ENCODE measurements at regions not wholly inside any gene's neighbourhood (a gene's known extent, or its start where the extent isn't known, plus 50 kb on each side); places are given as distances from the start of the nearest gene placed in this dataset.

GRCh38 chr4:4642496-4643000, 100.7 kb upstream of the STX18 start:
- peak overlapping the region; percentile 62 for H3K27ac ChIP-seq (ENCODE audit: poor library complexity, severe bottlenecking)
- no peak for TF ChIP-seq CTCF (IDR thresholded peaks at IDR 0.05; ENCODE audit: poor library complexity, severe bottlenecking)
- H3K9me3 ChIP-seq (ENCODE audit: severe bottlenecking) = no peaks in the 10 kb centered on the region
- H3K4me1 ChIP-seq (ENCODE audit: insufficient read depth, poor library complexity, severe bottlenecking) = peaks cover 12% of the 10 kb centered on the region
- no peaks in the 10 kb centered on the region for H3K36me3 ChIP-seq (ENCODE audit: low read depth)
- no peak overlapping the region for H3K4me3 ChIP-seq (ENCODE audit: severe bottlenecking)
- ATAC-seq (ENCODE audit: low read depth) = no peak
- no peak for DNase-seq (ENCODE audit: low spot score)
- no peaks in the 10 kb centered on the region for H3K27me3 ChIP-seq (ENCODE audit: insufficient read depth, poor library complexity, severe bottlenecking)

- H3K4me3 ChIP-seq (ENCODE audit: severe bottlenecking) = no peak overlapping the region
- no peak overlapping the region for H3K27ac ChIP-seq (ENCODE audit: poor library complexity, severe bottlenecking)
- ATAC-seq (ENCODE audit: low read depth) (no peak), DNase-seq (ENCODE audit: low spot score) (no peak)
- H3K4me1 ChIP-seq (ENCODE audit: insufficient read depth, poor library complexity, severe bottlenecking) = peaks cover 12% of the 10 kb centered on the region
- H3K27me3 ChIP-seq (ENCODE audit: insufficient read depth, poor library complexity, severe bottlenecking) = no peaks in the 10 kb centered on the region
- no peaks in the 10 kb centered on the region for H3K9me3 ChIP-seq (ENCODE audit: severe bottlenecking)
- H3K36me3 ChIP-seq (ENCODE audit: low read depth) = no peaks in the 10 kb centered on the region
- TF ChIP-seq CTCF (IDR thresholded peaks at IDR 0.05; ENCODE audit: poor library complexity, severe bottlenecking) = no peak
Measured at GRCh38 chr4:4641661-4642495, 100.0 kb upstream of the STX18 start.

- Histone ChIP-seq H3K27me3 (ENCODE audit: insufficient read depth, poor library complexity, severe bottlenecking) (no peaks in the 10 kb centered on the region), H3K36me3 (ENCODE audit: low read depth) (no peaks in the 10 kb centered on the region), H3K9me3 (ENCODE audit: severe bottlenecking) (no peaks in the 10 kb centered on the region), H3K4me3 (ENCODE audit: severe bottlenecking) (no peak overlapping the region), H3K27ac (ENCODE audit: poor library complexity, severe bottlenecking) (no peak overlapping the region), H3K4me1 (ENCODE audit: insufficient read depth, poor library complexity, severe bottlenecking) (peaks cover 12% of the 10 kb centered on the region)
- DNase-seq (ENCODE audit: low spot score) (no peak), ATAC-seq (ENCODE audit: low read depth) (no peak)
- TF ChIP-seq CTCF (IDR thresholded peaks at IDR 0.05; ENCODE audit: poor library complexity, severe bottlenecking) = no peak
Measured at GRCh38 chr4:4641254-4641653, 99.4 kb upstream of the STX18 start.

GRCh38 chr4:4640692-4641091, 98.8 kb upstream of the STX18 start:
- DNase-seq (ENCODE audit: low spot score) = no peak
- no peak overlapping the region for H3K4me3 ChIP-seq (ENCODE audit: severe bottlenecking)
- H3K27me3 ChIP-seq (ENCODE audit: insufficient read depth, poor library complexity, severe bottlenecking) = no peaks in the 10 kb centered on the region
- H3K27ac ChIP-seq (ENCODE audit: poor library complexity, severe bottlenecking) = no peak overlapping the region
- peaks cover 12% of the 10 kb centered on the region for H3K4me1 ChIP-seq (ENCODE audit: insufficient read depth, poor library complexity, severe bottlenecking)
- ATAC-seq (ENCODE audit: low read depth) = no peak
- TF ChIP-seq CTCF (IDR thresholded peaks at IDR 0.05; ENCODE audit: poor library complexity, severe bottlenecking) = no peak
- H3K9me3 ChIP-seq (ENCODE audit: severe bottlenecking) = no peaks in the 10 kb centered on the region
- H3K36me3 ChIP-seq (ENCODE audit: low read depth) = no peaks in the 10 kb centered on the region

DNA sequence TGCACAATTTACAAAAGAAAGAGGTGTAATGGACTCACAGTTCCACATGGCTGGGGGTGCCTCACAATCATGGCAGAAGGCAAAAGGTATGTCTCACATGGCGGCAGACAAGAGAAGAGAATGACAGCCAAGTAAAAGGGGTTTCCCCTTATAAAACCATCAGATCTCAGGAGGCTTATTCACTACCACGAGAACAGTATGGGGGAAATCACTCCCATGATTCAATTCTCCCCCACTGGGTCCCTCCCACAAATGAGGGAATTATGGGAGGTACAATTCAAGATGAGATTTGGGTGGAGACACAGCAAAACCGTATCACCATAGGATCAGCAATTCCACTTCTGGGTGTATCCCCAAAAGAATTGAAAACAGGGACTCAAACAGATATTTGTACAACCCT, 97.5 kb upstream of the STX18 start:
- Histone ChIP-seq H3K36me3 (ENCODE audit: low read depth) (no peaks in the 10 kb centered on the region), H3K27ac (ENCODE audit: poor library complexity, severe bottlenecking) (no peak overlapping the region), H3K4me1 (ENCODE audit: insufficient read depth, poor library complexity, severe bottlenecking) (peaks cover 8% of the 10 kb centered on the region), H3K4me3 (ENCODE audit: severe bottlenecking) (no peak overlapping the region), H3K27me3 (ENCODE audit: insufficient read depth, poor library complexity, severe bottlenecking) (no peaks in the 10 kb centered on the region), H3K9me3 (ENCODE audit: severe bottlenecking) (no peaks in the 10 kb centered on the region)
- ATAC-seq (ENCODE audit: low read depth) (no peak), DNase-seq (ENCODE audit: low spot score) (no peak)
- TF ChIP-seq CTCF (IDR thresholded peaks at IDR 0.05; ENCODE audit: poor library complexity, severe bottlenecking) = no peak

Measured in RWPE2 (cell line).